ENCODE measurements at regions not wholly inside any gene's neighbourhood (a gene's known extent, or its start where the extent isn't known, plus 50 kb on each side); places are given as distances from the start of the nearest gene placed in this dataset.

GRCh38 chr14:82113710-82114109 lies 580.1 kb upstream of the SEL1L start:
- DNase-seq (ENCODE audit: low read depth in 1 of 2, low spot score in 1 of 2) = no peak

- no peak for DNase-seq (ENCODE audit: low read depth in 1 of 2, low spot score in 1 of 2)
Measured at GRCh38 chr14:82116721-82117120, 583.1 kb upstream of the SEL1L start.

GRCh38 chr14:82122655-82123054 lies 589.0 kb upstream of the SEL1L start:
- no peak for DNase-seq (ENCODE audit: low read depth in 1 of 2, low spot score in 1 of 2)

- no peak for DNase-seq (ENCODE audit: low read depth in 1 of 2, low spot score in 1 of 2)
Measured at GRCh38 chr14:82124511-82124910, 590.9 kb upstream of the SEL1L start.

- no peak for DNase-seq (ENCODE audit: low read depth in 1 of 2, low spot score in 1 of 2)
Measured at GRCh38 chr14:82126006-82126405, 592.4 kb upstream of the SEL1L start.

- no peak for DNase-seq (ENCODE audit: low read depth in 1 of 2, low spot score in 1 of 2)
Measured at GRCh38 chr14:82134411-82134810, 600.8 kb upstream of the SEL1L start.

- DNase-seq (ENCODE audit: low read depth in 1 of 2, low spot score in 1 of 2) = no peak
Measured at GRCh38 chr14:82138431-82138830, 604.8 kb upstream of the SEL1L start.

- DNase-seq (ENCODE audit: low read depth in 1 of 2, low spot score in 1 of 2) = no peak
Measured at GRCh38 chr14:82146846-82147245, 613.2 kb upstream of the SEL1L start.

- no peak for DNase-seq (ENCODE audit: low read depth in 1 of 2, low spot score in 1 of 2)
Measured at GRCh38 chr14:82153689-82154088, 620.0 kb upstream of the SEL1L start.

- DNase-seq (ENCODE audit: low read depth in 1 of 2, low spot score in 1 of 2) = no peak
Measured at GRCh38 chr14:82159624-82160023, 626.0 kb upstream of the SEL1L start.

GRCh38 chr14:82180139-82180538 lies 646.5 kb upstream of the SEL1L start:
- no peak for DNase-seq (ENCODE audit: low read depth in 1 of 2, low spot score in 1 of 2)

- no peak for DNase-seq (ENCODE audit: low read depth in 1 of 2, low spot score in 1 of 2)
Measured at GRCh38 chr14:82182646-82183045, 649.0 kb upstream of the SEL1L start.

- no peak for DNase-seq (ENCODE audit: low read depth in 1 of 2, low spot score in 1 of 2)
Measured at GRCh38 chr14:82190742-82191141, 657.1 kb upstream of the SEL1L start.

GRCh38 chr14:82192387-82192786 lies 658.7 kb upstream of the SEL1L start:
- no peak for DNase-seq (ENCODE audit: low read depth in 1 of 2, low spot score in 1 of 2)

GRCh38 chr14:82223276-82223675 lies 689.6 kb upstream of the SEL1L start:
- DNase-seq (ENCODE audit: low read depth in 1 of 2, low spot score in 1 of 2) = no peak

- DNase-seq (ENCODE audit: low read depth in 1 of 2, low spot score in 1 of 2) = no peak
Measured at GRCh38 chr14:82224610-82225009, 691.0 kb upstream of the SEL1L start.

- DNase-seq (ENCODE audit: low read depth in 1 of 2, low spot score in 1 of 2) = no peak
Measured at GRCh38 chr14:82230748-82231147, 697.1 kb upstream of the SEL1L start.

- DNase-seq (ENCODE audit: low read depth in 1 of 2, low spot score in 1 of 2) = no peak
Measured at GRCh38 chr14:82238649-82239048, 705.0 kb upstream of the SEL1L start.

GRCh38 chr14:82239223-82239622 lies 705.6 kb upstream of the SEL1L start:
- DNase-seq (ENCODE audit: low read depth in 1 of 2, low spot score in 1 of 2) = no peak

GRCh38 chr14:82244791-82245190 lies 711.1 kb upstream of the SEL1L start:
- no peak for DNase-seq (ENCODE audit: low read depth in 1 of 2, low spot score in 1 of 2)

GRCh38 chr14:82251494-82251893 lies 717.8 kb upstream of the SEL1L start:
- DNase-seq (ENCODE audit: low read depth in 1 of 2, low spot score in 1 of 2) = no peak

- DNase-seq (ENCODE audit: low read depth in 1 of 2, low spot score in 1 of 2) = no peak
Measured at GRCh38 chr14:82270286-82270685, 736.6 kb upstream of the SEL1L start.

- DNase-seq (ENCODE audit: low read depth in 1 of 2, low spot score in 1 of 2) = no peak
Measured at GRCh38 chr14:82298811-82299210, 765.2 kb upstream of the SEL1L start.

GRCh38 chr14:82309199-82309598 lies 775.5 kb upstream of the SEL1L start:
- DNase-seq (ENCODE audit: low read depth in 1 of 2, low spot score in 1 of 2) = no peak

All from activated CD4-positive, alpha-beta T cell treated with anti-CD3 and anti-CD28 coated beads, Interleukin-2, amount 50 U/mL, for 24 hours (primary cell).